B cell (primary cell): ENCODE measurements at regions not wholly inside any gene's neighbourhood (a gene's known extent, or its start where the extent isn't known, plus 50 kb on each side); places are given as distances from the start of the nearest gene placed in this dataset.

Source experiments
- ATAC-seq: fragments of 200-7000 bp; cut with Tn5 transposase; one replicate; pipeline ENCODE4 v1.10.0; 2021; ENCODE audit warnings: low read depth, mild to moderate bottlenecking, moderate number of reproducible peaks, moderate library complexity
- CTCF ChIA-PET: fragments of 350-600 bp; sonication (Branson Sonifier 250); formaldehyde crosslinking; loops from one replicate; lab custom pipeline; 2021; ENCODE audit warnings: antibody characterized with exemption, inconsistent platforms; lab: Charles Lee
- POLR2A ChIA-PET: fragments of 350-600 bp; sonication (Branson Sonifier 250); formaldehyde crosslinking; loops from one replicate; lab custom pipeline; 2021; ENCODE audit warnings: antibody characterized with exemption; lab: Charles Lee
- DNase-seq: peaks from one replicate; pipeline ENCODE4 v3.0.0; 2013
- H2AFZ ChIP-seq: 2 replicates; pipeline ENCODE4 v1.6.1; 2012; ENCODE audit warnings: mild to moderate bottlenecking, low read depth, low read length; ENCODE audit not compliant: insufficient read depth, poor library complexity, severe bottlenecking
- H3K27ac ChIP-seq, 2 donors: 1 replicate in 1 of 2; 2 replicates in 1 of 2; pipeline ENCODE4 v1.5.1; 2012 to 2013; ENCODE audit warnings: low read length in 2 of 2, mild to moderate bottlenecking in 2 of 2, moderate library complexity in 1 of 2
- H3K27me3 ChIP-seq, 4 experiments: fragments of 200-600 bp in 1 of 4; sonication (generic) in 1 of 4; replicated peaks in 1 of 4; 1 replicate in 2 of 4; 2 replicates in 2 of 4; pipeline versions ENCODE4 v1.6.1 to v1.7.0; 2013 to 2016; ENCODE audit warnings: low read length in 3 of 4, mild to moderate bottlenecking in 2 of 4, mixed read lengths in 1 of 4, moderate library complexity in 1 of 4; ENCODE audit not compliant: insufficient read depth in 4 of 4, control insufficient read depth in 3 of 4; ENCODE audit errors: control extremely low read depth in 1 of 4
- H3K36me3 ChIP-seq, 2 experiments: replicated peaks in 1 of 2; 1 replicate in 1 of 2; 2 replicates in 1 of 2; pipeline versions ENCODE4 v1.6.1 to v1.7.1; 2013; ENCODE audit warnings: low read length in 1 of 2; ENCODE audit not compliant: insufficient read depth in 2 of 2, control insufficient read depth in 1 of 2; ENCODE audit errors: control extremely low read depth in 1 of 2, extremely low read depth in 1 of 2
- H3K4me1 ChIP-seq, 2 donors: fragments of 200-600 bp in 1 of 2; sonication (generic) in 1 of 2; 1 replicate in 1 of 2; 2 replicates in 1 of 2; pipeline versions ENCODE4 v1.5.1 to v1.6.1; 2013 to 2017; ENCODE audit warnings: low read length in 2 of 2; ENCODE audit not compliant: control insufficient read depth in 2 of 2, insufficient read depth in 2 of 2
- H3K4me2 ChIP-seq: replicated peaks from 2 replicates; pipeline ENCODE3; 2012; ENCODE audit warnings: mild to moderate bottlenecking, low read depth, low read length; ENCODE audit not compliant: poor library complexity, severe bottlenecking
- H3K4me3 ChIP-seq, 5 experiments: fragments of 200-600 bp in 1 of 5; sonication (generic) in 1 of 5; 1 replicate in 3 of 5; 2 replicates in 2 of 5; pipeline versions ENCODE4 v1.5.1 to v1.7.0; 2011 to 2016; ENCODE audit warnings: low read length in 4 of 5, mild to moderate bottlenecking in 4 of 5, low read depth in 2 of 5, control low read depth in 1 of 5, moderate library complexity in 1 of 5; ENCODE audit not compliant: insufficient read depth in 1 of 5; ENCODE audit errors: control extremely low read depth in 1 of 5, extremely low read depth in 1 of 5
- H3K79me2 ChIP-seq: fragments of 200-600 bp; sonication (generic); one replicate; pipeline ENCODE4 v1.6.0; 2016; ENCODE audit warnings: low read length; ENCODE audit not compliant: control insufficient read depth, insufficient read depth
- H3K9ac ChIP-seq: fragments of 200-600 bp; sonication (generic); 2 replicates; pipeline ENCODE4 v1.6.1; 2017; ENCODE audit warnings: mild to moderate bottlenecking, low read length, moderate library complexity
- H3K9me3 ChIP-seq, 3 donors: one replicate each; pipeline versions ENCODE4 v1.6.1 to v1.7.1; 2013; ENCODE audit warnings: low read length in 2 of 3; ENCODE audit not compliant: control insufficient read depth in 2 of 3, insufficient read depth in 1 of 3; ENCODE audit errors: control extremely low read depth in 1 of 3
- H4K20me1 ChIP-seq: 2 replicates; pipeline ENCODE4 v1.6.0; 2012; ENCODE audit warnings: mild to moderate bottlenecking, low read length; ENCODE audit not compliant: insufficient read depth, control insufficient read depth, poor library complexity, severe bottlenecking
- H3K27ac Mint-ChIP-seq: one replicate; pipeline ENCODE4 v1.8.0; 2021; ENCODE audit warnings: mixed read lengths
- H3K27me3 Mint-ChIP-seq: one replicate; pipeline ENCODE4 v1.8.0; 2021; ENCODE audit warnings: mixed read lengths
- H3K4me1 Mint-ChIP-seq: one replicate; pipeline ENCODE4 v1.8.0; 2021; ENCODE audit warnings: mixed read lengths
- H3K4me3 Mint-ChIP-seq: one replicate; pipeline ENCODE4 v1.8.0; 2021; ENCODE audit warnings: mixed read lengths
- H3K9me3 Mint-ChIP-seq: one replicate; pipeline ENCODE4 v1.8.0; 2022; ENCODE audit warnings: mixed read lengths; ENCODE audit not compliant: insufficient read depth
- CTCF ChIP-seq: fragments of 200-600 bp; IDR thresholded peaks from one replicate; pipeline ENCODE4 v1.8.0; 2022; ENCODE audit warnings: antibody characterized with exemption, mild to moderate bottlenecking
- EZH2 ChIP-seq: IDR thresholded peaks from 2 replicates; pipeline ENCODE4 v1.6.1; 2012; ENCODE audit warnings: borderline replicate concordance, low read depth, mild to moderate bottlenecking, moderate library complexity, low read length; ENCODE audit not compliant: insufficient read depth, poor library complexity, severe bottlenecking
- WGBS: methylation state at CpG from one replicate; pipeline ENCODE4 v1.1.5; 2013; ENCODE audit warnings: missing lambda C conversion rate; ENCODE audit not compliant: insufficient coverage; 5-methylcytosine and 5-hydroxymethylcytosine counted together
- intact Hi-C: fragments of 100-400 bp; cut with micrococcal nuclease; formaldehyde crosslinking; loops from one replicate; pipeline ENCODE4 v1.10.0; 2022

DNA sequence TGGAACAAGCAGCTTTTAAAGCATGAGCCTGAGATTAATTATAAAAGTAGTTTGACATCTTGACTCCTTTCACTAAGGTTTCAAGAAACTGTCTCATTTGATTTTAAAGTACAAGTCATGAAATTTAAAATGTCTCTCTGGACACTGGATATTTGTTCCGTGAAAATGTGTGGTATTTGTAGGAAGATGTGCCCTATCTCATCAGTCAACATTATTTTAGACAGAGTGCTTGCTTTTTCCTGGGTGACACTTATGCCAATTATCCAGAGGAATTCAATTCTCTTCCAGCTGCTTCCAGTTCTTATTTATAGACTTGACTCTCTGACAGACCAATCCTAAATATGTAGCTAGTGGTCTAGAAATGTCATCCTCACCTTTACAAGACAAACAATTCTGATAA, 300.4 kb downstream of the PLA2G4A start:
- H4K20me1 ChIP-seq: no peaks in the 10 kb centered on the region
- H2AFZ ChIP-seq: no peak overlapping the region
- H3K27me3 Mint-ChIP-seq: no peaks in the 10 kb centered on the region
- no CpG with 5 or more reads among the region's 1 CpG for WGBS
- no peaks in the 10 kb centered on the region for H3K36me3 ChIP-seq
- H3K27me3 ChIP-seq: no peaks in the 10 kb centered on the region
- H3K4me1 Mint-ChIP-seq: no peaks in the 10 kb centered on the region
- no peaks in the 10 kb centered on the region for H3K79me2 ChIP-seq
- DNase-seq (no peak), ATAC-seq (no peak)
- H3K4me3 ChIP-seq: no peak overlapping the region
- no peak overlapping the region for H3K27ac ChIP-seq
- H3K9me3 ChIP-seq: peaks cover 0 to 3% (median 0%) of the 10 kb centered on the region in 3 donors
- H3K9ac ChIP-seq: no peak overlapping the region
- H3K4me3 Mint-ChIP-seq: no peak overlapping the region
- no peaks in the 10 kb centered on the region for H3K4me1 ChIP-seq
- no peaks in the 10 kb centered on the region for H3K9me3 Mint-ChIP-seq
- ChIA-PET POLR2A (no interaction called here), CTCF (no interaction called here)
- no peak overlapping the region for H3K27ac Mint-ChIP-seq
- TF ChIP-seq EZH2 (no peak), CTCF (no peak)
- intact Hi-C loops: no loop called here
- no peak overlapping the region for H3K4me2 ChIP-seq

DNA sequence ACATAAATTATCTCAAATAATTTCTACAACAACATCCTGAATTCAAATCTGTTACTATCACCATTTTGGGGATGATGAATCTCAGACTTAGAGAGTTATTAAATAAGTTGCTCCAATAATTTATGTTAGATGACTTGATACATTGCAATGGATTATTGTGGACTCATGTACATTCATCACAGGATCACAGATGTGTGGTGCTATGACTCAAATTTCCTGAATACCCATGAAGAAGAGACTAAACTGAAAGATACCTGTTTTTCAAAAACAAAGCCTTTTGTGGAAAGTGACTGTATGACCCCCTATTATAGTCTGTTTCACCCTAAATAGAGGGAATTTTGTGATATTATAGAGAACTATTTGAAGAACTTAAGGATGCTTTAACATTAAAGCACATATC, 315.0 kb downstream of the PLA2G4A start:
- H3K27me3 Mint-ChIP-seq: no peaks in the 10 kb centered on the region
- ChIA-PET CTCF (no interaction called here), POLR2A (no interaction called here)

More for the DNA sequence above, 315.0 kb downstream of the PLA2G4A start:
- no peak overlapping the region for H3K4me2 ChIP-seq
- ATAC-seq: no peak
- Mint-ChIP-seq H3K4me3 (no peak overlapping the region), H3K27ac (no peak overlapping the region), H3K9me3 (peaks cover 5% of the 10 kb centered on the region), H3K4me1 (no peaks in the 10 kb centered on the region)
- no peak overlapping the region for H3K9ac ChIP-seq
- intact Hi-C loops: no loop called here
- no peaks in the 10 kb centered on the region for H3K4me1 ChIP-seq
- H4K20me1 ChIP-seq: no peaks in the 10 kb centered on the region
- H3K4me3 ChIP-seq: no peak overlapping the region
- no peaks in the 10 kb centered on the region for H3K27me3 ChIP-seq
- no peak for DNase-seq
- H3K79me2 ChIP-seq: no peaks in the 10 kb centered on the region
- no peak overlapping the region for H3K27ac ChIP-seq
- no peak for TF ChIP-seq CTCF
- no peak for TF ChIP-seq EZH2
- H3K36me3 ChIP-seq: no peaks in the 10 kb centered on the region
- no peak overlapping the region for H2AFZ ChIP-seq
- no peaks in the 10 kb centered on the region for H3K9me3 ChIP-seq
